GM12878 (cell line): ENCODE measurements at regions not wholly inside any gene's neighbourhood (a gene's known extent, or its start where the extent isn't known, plus 50 kb on each side); places are given as distances from the start of the nearest gene placed in this dataset.

Experiments used
- CEBPB ChIP-seq, 2 experiments: fragments of 150-350 bp in 1 of 2; IDR thresholded peaks; 2 replicates each; pipeline ENCODE4 v1.6.1; 2012 to 2014; ENCODE audit warnings: low read depth in 2 of 2, low read length in 2 of 2, borderline replicate concordance in 1 of 2, inconsistent platforms in 1 of 2
- CTCF ChIP-seq, 3 experiments: IDR thresholded peaks in 2 of 3; conservative IDR thresholded peaks in 1 of 3; 2 replicates each; pipeline ENCODE4 v1.5.1; 2011; ENCODE audit warnings: low read depth in 3 of 3, low read length in 3 of 3, mild to moderate bottlenecking in 3 of 3, control low read depth in 2 of 3, moderate library complexity in 2 of 3, inconsistent platforms in 1 of 3, mixed read lengths in 1 of 3; ENCODE audit not compliant: control insufficient read depth in 2 of 3, insufficient read depth in 1 of 3; ENCODE audit errors: extremely low read depth in 1 of 3
- EP300 ChIP-seq, 2 experiments: fragments of 150-350 bp in 1 of 2; IDR thresholded peaks; 2 replicates each; pipeline ENCODE4 v1.6.1; 2011 to 2012; ENCODE audit warnings: low read depth in 2 of 2, low read length in 2 of 2, borderline replicate concordance in 1 of 2, improper control_type of control experiment in 1 of 2, inconsistent platforms in 1 of 2; ENCODE audit not compliant: control insufficient read depth in 1 of 2
- GABPA ChIP-seq: IDR thresholded peaks from 2 replicates; pipeline ENCODE4 v1.6.1; 2014; ENCODE audit warnings: antibody characterized with exemption, low read depth, mild to moderate bottlenecking, inconsistent platforms
- MAX ChIP-seq: IDR thresholded peaks from 2 replicates; pipeline ENCODE4 v1.6.1; 2012; ENCODE audit warnings: low read depth, low read length, improper control_type of control experiment
- NR2C2 ChIP-seq: IDR thresholded peaks from 2 replicates; pipeline ENCODE4 v1.6.1; 2011; ENCODE audit warnings: borderline replicate concordance, low read depth; ENCODE audit not compliant: control insufficient read depth, insufficient read length
- NR2F1 ChIP-seq: fragments of 450-650 bp; conservative IDR thresholded peaks from 2 replicates; pipeline ENCODE4 v1.6.1; 2017; ENCODE audit warnings: mild to moderate bottlenecking
- POLR2A ChIP-seq: IDR thresholded peaks from 2 replicates; pipeline ENCODE4 v1.6.1; 2011; ENCODE audit warnings: low read depth, mild to moderate bottlenecking, low read length
- RAD21 ChIP-seq: IDR thresholded peaks from 2 replicates; pipeline ENCODE4 v1.6.1; 2011; ENCODE audit warnings: mild to moderate bottlenecking, low read depth, low read length, moderate library complexity; ENCODE audit not compliant: insufficient read depth
- RELA ChIP-seq: fragments of 450-650 bp; IDR thresholded peaks from 2 replicates; pipeline ENCODE4 v1.8.0; 2014; ENCODE audit warnings: borderline replicate concordance; ENCODE audit not compliant: partially characterized antibody
- RFX5 ChIP-seq: IDR thresholded peaks from 2 replicates; pipeline ENCODE4 v1.6.1; 2011; ENCODE audit warnings: low read depth, low read length, improper control_type of control experiment
- STAT1 ChIP-seq: fragments of 450-650 bp; conservative IDR thresholded peaks from 2 replicates; pipeline ENCODE4 v1.6.1; 2014; ENCODE audit warnings: antibody characterized with exemption, mild to moderate bottlenecking
- YY1 ChIP-seq: IDR thresholded peaks from 2 replicates; pipeline ENCODE4 v1.6.1; 2011; ENCODE audit warnings: low read depth, mild to moderate bottlenecking, low read length
- ZNF384 ChIP-seq: IDR thresholded peaks from 2 replicates; pipeline ENCODE4 v1.6.1; 2012; ENCODE audit warnings: low read depth, mild to moderate bottlenecking, low read length, improper control_type of control experiment, borderline replicate concordance

- no peak for TF ChIP-seq YY1
- TF ChIP-seq NR2F1: no peak
- TF ChIP-seq STAT1: no peak
- TF ChIP-seq CTCF (IDR thresholded peaks at IDR 0.05 in 2 of 3, conservative IDR thresholded peaks at IDR 0.05 in 1 of 3; ENCODE audit: control insufficient read depth in 2 of 3, extremely low read depth in 1 of 3, insufficient read depth in 1 of 3, low read depth in 3 of 3, low read length in 3 of 3): no peak
- no peak for TF ChIP-seq EP300 (IDR thresholded peaks at IDR 0.05; ENCODE audit: borderline replicate concordance in 1 of 2, control insufficient read depth in 1 of 2, low read depth in 2 of 2, low read length in 2 of 2)
- no peak for TF ChIP-seq GABPA
- no peak for TF ChIP-seq CEBPB (IDR thresholded peaks at IDR 0.05; ENCODE audit: borderline replicate concordance in 1 of 2, low read depth in 2 of 2, low read length in 2 of 2)
- no peak for TF ChIP-seq RFX5
- no peak for TF ChIP-seq POLR2A
- no peak for TF ChIP-seq ZNF384
- TF ChIP-seq RELA: no peak
- TF ChIP-seq RAD21: no peak
- no peak for TF ChIP-seq NR2C2
- TF ChIP-seq MAX: no peak
Measured at GRCh38 chr21:20523191-20523590, 475.0 kb upstream of the NCAM2 start.
